K562 (cell line): ENCODE measurements at regions not wholly inside any gene's neighbourhood (a gene's known extent, or its start where the extent isn't known, plus 50 kb on each side); places are given as distances from the start of the nearest gene placed in this dataset.

Source experiments
- ARID4B ChIP-seq: sonication (generic); formaldehyde crosslinking; IDR thresholded peaks from 2 replicates; pipeline ENCODE4 v1.8.0; 2022; ENCODE audit warnings: mild to moderate bottlenecking, missing genetic modification reagents
- COPS2 ChIP-seq: fragments of 450-650 bp; conservative IDR thresholded peaks from 2 replicates; pipeline ENCODE4 v1.6.1; 2016; ENCODE audit warnings: mild to moderate bottlenecking, moderate library complexity
- CTCF ChIP-seq, 3 experiments: IDR thresholded peaks in 2 of 3; conservative IDR thresholded peaks in 1 of 3; 2 replicates each; pipeline ENCODE4 v1.5.1; 2011 to 2012; ENCODE audit warnings: low read length in 3 of 3, mild to moderate bottlenecking in 3 of 3, control low read depth in 2 of 3, improper control_type of control experiment in 1 of 3, inconsistent platforms in 1 of 3, low read depth in 1 of 3, mixed read lengths in 1 of 3, moderate library complexity in 1 of 3; ENCODE audit not compliant: insufficient read depth in 2 of 3
- ELF4 ChIP-seq: fragments of 450-650 bp; formaldehyde crosslinking; IDR thresholded peaks from 2 replicates; pipeline ENCODE4 v1.4.0; 2022; ENCODE audit warnings: missing genetic modification characterization
- ELK1 ChIP-seq: sonication (generic); formaldehyde crosslinking; IDR thresholded peaks from 2 replicates; pipeline ENCODE4 v1.8.1; 2022; ENCODE audit warnings: missing genetic modification reagents
- EZH2 ChIP-seq: IDR thresholded peaks from 2 replicates; pipeline ENCODE4 v1.6.1; 2012; ENCODE audit warnings: low read depth, mild to moderate bottlenecking, inconsistent platforms, low read length, borderline replicate concordance
- FOXO4 ChIP-seq: fragments of 450-650 bp; formaldehyde crosslinking; IDR thresholded peaks from 2 replicates; pipeline ENCODE4 v1.4.0; 2020; ENCODE audit warnings: mild to moderate bottlenecking, moderate library complexity
- GABPB1 ChIP-seq: sonication (generic); formaldehyde crosslinking; IDR thresholded peaks from 2 replicates; pipeline ENCODE4 v1.8.0; 2022; ENCODE audit warnings: mild to moderate bottlenecking, missing genetic modification reagents
- NCOR1 ChIP-seq: fragments of 450-650 bp; IDR thresholded peaks from 2 replicates; pipeline ENCODE4 v1.6.1; 2016; ENCODE audit warnings: mild to moderate bottlenecking, moderate library complexity
- PHF8 ChIP-seq: fragments of 200-600 bp; sonication (generic); IDR thresholded peaks from 2 replicates; pipeline ENCODE4 v1.6.1; 2012; ENCODE audit warnings: mixed run types, mild to moderate bottlenecking, inconsistent platforms, low read length, moderate library complexity, borderline replicate concordance
- PURB ChIP-seq: sonication (generic); formaldehyde crosslinking; IDR thresholded peaks from 2 replicates; pipeline ENCODE4 v1.9.0; 2021; ENCODE audit warnings: low read depth, mild to moderate bottlenecking, missing genetic modification reagents
- RFX5 ChIP-seq: IDR thresholded peaks from 2 replicates; pipeline ENCODE4 v1.6.1; 2011; ENCODE audit warnings: low read depth, mild to moderate bottlenecking, improper control_type of control experiment, low read length
- SMARCE1 ChIP-seq: fragments of 450-650 bp; IDR thresholded peaks from 2 replicates; pipeline ENCODE4 v1.7.1; 2016; ENCODE audit warnings: mild to moderate bottlenecking

GRCh38 chr2:57698392-57698791, 348.2 kb upstream of the VRK2 start:
- no peak for TF ChIP-seq ELK1 (CRISPR knock-in tag)
- TF ChIP-seq GABPB1 (CRISPR knock-in tag), result no peak
- no peak for TF ChIP-seq EZH2
- TF ChIP-seq CTCF (IDR thresholded peaks at IDR 0.05 in 2 of 3, conservative IDR thresholded peaks at IDR 0.05 in 1 of 3; ENCODE audit: insufficient read depth in 2 of 3, low read depth in 1 of 3, low read length in 3 of 3), result no peak
- no peak for TF ChIP-seq NCOR1
- no peak for TF ChIP-seq ARID4B (CRISPR knock-in tag)
- no peak for TF ChIP-seq ELF4
- TF ChIP-seq RFX5, result no peak
- TF ChIP-seq FOXO4, result no peak
- no peak for TF ChIP-seq COPS2
- no peak for TF ChIP-seq PHF8
- no peak for TF ChIP-seq SMARCE1
- no peak for TF ChIP-seq PURB (CRISPR knock-in tag)
